Bone marrow (tissue), 2 donors: ENCODE measurements at regions not wholly inside any gene's neighbourhood (a gene's known extent, or its start where the extent isn't known, plus 50 kb on each side); places are given as distances from the start of the nearest gene placed in this dataset.
"Not testable (repeated sequence)": the region's sequence is repeated elsewhere in the genome, so short reads cannot be mapped to it uniquely, and the experiment has no call there.

Experiments used
- DNase-seq, 2 donors: peaks; one replicate each; lab custom pipeline; 2025; lab: John Stamatoyannopoulos, UW

DNA sequence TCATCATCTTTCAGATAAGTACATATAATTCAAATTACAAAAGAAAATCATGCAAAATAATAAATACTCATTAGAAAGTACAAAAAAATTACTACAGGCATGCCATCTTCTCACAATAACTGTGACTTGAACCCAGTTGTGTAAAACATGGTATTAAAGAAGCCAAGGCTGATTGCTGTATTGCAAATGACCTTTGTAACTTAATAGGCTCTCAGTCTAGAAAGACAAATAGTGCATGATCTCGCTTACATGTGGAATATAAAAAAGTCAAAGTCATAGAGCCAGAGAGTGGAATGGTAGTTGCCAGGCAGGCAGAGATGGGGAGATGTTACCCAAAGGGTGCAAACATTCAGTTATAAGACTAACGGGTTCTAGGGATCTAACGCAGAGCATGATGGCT, 626.1 kb downstream of the COL12A1 start:
- DNase-seq: no peak

DNA sequence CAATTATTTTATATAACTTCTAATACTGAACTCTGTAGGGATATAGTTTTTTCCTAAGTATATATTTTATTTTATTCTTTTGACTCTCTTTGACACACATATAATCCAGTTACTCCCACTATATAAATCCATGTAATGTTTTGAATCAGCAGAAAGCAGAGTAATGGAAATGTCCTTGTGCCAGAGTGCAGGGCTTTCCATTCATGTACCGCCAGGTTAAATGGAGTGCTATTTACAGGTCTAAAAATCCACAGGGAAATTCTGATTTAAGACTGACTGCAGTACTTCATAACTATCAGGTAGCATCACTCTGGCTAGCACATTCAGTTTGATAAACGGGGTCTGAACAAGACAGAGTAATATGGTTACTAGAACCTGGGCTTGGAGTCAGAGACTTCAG, 626.8 kb downstream of the COL12A1 start:
- no peak for DNase-seq

DNA sequence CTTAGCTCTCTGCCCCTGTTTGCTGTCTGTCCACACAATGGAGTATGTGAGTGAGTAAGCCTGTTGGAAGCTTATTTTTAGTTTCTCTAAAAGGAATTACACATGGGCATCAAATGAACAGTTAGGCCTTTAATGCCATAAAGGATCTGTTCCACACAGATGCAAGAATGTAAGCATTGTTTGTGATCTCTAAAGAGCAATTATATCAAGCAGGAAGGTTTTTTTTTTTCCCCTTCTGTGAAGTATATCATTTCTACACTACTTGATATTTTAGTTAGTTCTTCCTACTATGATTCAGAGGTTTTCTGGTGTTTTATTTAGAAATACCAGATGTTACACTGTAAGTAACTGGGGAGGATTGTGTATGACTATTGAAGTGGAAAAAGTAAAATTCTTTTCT, 627.5 kb downstream of the COL12A1 start:
- no peak for DNase-seq

DNA sequence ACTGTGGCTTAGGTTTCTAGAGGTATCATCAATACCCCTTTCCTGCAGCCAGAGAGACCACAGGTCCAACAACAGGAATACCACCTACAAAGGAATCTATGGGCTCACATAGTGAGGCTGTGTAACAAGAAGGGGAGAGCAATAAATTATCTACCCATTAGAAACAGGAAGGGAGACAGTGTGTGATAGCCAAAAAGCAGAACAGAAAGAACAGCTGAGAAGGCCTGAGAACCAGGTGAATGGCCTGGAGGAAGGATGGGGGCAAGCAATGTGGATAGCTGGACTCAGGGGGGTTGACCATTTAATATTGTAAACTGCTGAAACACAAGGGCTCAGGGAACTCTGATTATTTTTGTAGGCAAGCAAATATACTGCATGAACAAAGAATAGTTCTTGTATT, 628.2 kb downstream of the COL12A1 start:
- DNase-seq: no peak

DNA sequence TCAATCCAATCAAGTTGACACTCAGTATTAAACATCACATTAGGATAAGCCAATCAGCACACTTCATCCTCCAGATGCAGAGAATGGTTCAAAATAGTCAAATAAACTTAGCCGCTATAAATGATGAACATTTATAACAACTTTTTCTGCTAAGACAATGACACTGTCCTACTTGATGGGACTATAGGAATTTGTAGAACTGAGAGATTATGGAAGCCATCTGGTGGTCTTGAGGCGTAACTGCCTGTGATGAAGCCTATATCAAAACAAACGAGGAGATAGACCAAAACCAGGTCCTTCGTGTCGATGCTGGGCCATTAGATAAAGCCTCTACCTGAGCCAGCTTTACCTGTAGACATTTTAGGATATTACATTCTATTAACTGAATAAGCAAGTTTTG, 631.1 kb downstream of the COL12A1 start:
- no peak for DNase-seq

DNA sequence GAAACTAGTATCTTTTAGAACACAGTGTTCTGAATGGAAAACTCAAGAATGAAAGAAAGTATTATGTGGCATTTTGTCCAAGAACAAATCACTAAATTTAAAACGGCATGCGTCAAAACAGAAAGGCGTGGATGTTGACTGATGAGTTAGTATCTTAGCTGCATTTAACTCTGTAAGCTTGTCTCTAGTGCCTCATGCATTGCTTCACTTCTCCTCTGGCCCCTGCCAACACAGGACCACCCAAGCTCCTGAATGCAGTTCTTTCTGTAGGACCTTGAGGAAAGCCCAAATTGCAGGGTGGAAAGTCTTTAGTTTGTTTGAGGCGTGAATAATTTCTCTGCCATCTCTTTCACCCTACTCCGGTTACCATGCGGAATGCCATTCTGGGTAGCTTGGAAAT, 632.2 kb downstream of the COL12A1 start:
- no peak for DNase-seq

DNA sequence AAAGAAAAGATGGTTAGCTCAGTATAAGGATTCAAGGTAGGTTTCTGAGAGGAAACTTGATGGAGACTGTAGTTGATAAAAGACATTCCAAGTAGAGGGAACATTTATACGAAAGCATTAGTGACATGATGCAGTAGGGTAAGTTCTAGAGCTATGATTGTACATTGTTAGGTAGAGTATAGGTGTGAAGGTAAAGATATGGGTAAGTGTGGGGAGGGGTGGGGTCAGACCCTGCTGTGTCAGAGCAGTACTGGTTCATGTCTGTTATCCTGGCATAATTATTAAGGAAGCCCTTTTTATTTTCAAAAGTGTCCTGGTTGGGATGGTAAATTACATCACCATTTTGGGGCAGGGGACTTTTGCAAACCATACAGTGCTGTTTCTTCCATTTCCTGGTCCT, 635.8 kb downstream of the COL12A1 start:
- no peak for DNase-seq

DNA sequence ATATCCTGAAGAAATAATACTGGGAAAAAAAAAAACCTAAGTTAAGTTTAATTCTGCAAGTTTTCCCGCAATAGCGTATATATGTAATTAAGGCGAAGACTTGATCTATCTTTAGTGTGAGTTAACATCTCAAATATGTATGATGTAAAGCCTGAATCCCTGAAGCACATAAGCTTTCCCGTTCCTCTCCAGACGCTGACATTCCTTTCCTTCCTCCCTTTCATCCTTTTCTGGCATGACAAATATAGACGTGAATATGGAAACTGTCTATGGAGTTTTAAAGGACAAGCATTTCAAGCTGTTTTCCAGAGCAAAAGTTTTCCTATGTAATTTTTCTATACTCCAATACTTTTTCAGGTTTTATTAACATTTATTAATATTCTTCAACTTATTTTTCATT, 637.0 kb downstream of the COL12A1 start:
- DNase-seq: no peak

DNA sequence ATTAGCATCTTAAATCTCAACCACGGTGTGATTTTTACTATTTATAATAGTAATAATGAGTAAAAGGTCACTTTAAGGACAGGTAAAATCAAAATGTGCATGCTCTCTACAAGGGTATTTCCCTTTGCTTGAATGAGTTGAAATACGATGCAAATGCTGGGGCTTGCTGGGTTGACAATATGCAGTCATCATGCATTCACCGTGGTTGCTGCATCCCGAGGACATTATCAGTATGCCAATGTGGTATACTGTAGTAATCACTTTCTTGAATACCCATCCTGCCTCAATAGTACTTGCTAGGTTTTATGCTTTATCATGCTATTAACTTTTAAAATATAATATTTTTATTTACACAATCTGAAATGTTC, 637.9 kb downstream of the COL12A1 start:
- DNase-seq: not testable (repeated sequence)

DNA sequence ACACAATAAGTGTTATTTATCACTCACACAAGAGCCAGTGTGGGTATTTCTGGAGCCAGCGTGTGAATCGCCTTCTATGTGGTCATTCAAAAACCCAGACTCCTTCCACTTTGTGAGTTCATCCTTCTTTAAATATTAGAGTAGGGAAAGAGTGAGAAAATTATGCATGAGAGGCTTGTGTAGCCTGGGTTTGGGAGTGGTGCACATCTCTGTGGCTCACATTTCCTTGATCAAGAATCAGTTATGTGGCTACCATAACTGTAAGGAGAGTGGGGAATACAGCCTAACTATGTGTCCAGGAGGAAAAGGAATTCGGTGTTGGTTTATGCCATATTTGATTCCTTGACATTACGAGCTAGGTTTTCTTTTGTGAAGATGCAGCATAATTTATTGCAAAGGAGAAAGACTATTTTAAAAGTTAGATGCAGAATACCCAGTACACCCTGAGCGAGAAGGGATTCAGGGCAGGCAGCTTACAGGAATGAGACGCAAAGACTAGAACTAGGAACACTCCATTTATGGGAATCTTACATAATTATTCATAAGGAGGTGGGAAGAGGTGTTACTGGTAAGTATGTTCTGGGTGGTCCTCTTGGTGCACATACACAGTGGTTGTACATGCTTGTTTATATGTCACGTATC, 638.5 kb downstream of the COL12A1 start:
- DNase-seq: no peak

DNA sequence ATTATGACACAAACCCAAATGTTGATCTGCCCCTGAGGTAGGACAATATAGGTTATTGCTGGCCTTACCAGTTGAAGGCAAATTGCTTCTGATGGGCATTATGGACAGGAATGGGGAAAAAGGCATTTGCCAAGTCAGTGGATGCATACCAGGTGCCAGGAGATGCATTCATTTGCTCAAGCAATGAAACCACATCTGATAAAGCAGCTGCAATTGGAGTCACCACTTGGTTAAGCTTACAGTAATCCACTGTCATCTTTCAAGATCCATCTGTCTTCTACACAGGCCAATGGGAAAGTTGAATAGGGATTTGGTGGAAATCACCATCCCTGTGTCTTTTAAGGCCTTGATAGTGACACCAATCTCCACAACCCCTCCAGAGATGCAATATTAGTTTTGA, 648.6 kb downstream of the COL12A1 start:
- no peak for DNase-seq

DNA sequence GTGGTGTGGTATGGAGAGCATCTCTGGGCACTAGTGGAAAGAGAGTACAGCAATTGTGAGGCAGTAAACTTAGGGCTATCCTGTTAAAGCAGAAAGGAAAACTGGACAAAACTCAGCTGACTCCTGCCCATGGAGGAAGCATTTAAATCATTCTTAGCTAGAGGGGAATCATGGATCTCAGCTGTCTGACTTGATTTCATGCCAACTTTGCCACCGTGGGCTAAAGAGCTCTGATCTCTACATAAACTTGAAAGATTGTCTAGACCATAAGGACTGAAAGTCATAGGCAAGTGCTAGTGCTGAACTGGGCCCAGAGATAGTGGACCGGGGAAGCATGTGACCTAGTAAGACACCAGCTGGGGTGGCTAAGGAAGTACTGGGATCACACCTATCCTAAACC, 651.8 kb downstream of the COL12A1 start:
- DNase-seq: no peak

DNA sequence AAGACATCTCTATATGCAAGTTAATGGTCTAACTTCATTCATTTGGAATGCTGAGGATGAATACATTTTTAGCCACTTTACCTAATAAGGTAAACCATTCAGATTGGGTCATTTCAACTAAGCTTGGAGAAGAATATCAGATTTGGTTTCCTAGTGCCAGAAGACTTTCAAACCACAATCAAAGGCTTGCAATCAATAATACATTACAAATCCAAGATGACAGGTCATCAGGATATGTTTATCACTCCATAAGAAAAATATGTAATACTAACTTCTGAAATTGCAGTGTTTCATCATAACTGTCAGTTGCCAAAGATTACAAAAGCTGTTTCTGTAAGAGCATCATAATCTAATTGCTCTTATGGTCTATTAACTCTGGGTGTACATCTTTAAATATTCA, 654.0 kb downstream of the COL12A1 start:
- DNase-seq: no peak

DNA sequence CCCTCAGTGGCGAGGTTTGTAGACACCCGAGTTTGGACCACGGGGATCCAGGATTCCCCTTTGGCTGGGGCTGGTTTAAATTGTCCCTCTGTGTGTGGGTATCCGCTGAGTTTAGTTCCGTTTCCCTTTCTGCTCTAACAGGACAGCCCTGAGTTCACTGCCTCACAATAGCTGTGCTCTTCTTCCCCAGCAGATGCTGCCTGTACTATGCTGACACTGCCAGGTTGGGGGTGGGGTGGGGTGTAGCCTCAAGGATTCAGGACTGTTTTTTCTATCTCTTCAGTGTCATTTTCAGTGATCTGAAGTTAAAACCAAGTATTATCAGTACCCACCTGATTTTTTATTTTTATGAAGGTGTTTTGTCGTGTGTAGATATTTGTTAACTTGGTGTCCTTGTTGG, 655.0 kb downstream of the COL12A1 start:
- no peak for DNase-seq

DNA sequence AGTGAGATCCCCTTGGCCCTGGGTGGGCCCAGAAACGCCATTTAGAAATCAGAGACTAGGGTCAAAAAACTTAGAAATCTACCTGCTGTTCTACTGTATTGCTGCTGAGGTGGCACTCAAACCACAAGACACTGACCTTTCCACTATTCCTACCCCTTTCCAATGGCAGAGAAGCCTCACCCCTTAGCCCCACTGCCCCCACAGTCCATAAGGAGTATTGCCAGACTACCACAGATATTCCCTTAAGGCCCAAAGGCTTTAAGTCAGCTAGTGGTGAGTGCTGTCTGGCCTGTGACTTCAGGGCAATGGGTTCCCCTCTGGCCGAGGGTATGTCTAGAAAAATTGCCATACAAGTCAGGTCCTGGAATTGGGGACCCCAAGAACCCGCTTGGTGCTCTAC, 656.1 kb downstream of the COL12A1 start:
- DNase-seq: no peak

DNA sequence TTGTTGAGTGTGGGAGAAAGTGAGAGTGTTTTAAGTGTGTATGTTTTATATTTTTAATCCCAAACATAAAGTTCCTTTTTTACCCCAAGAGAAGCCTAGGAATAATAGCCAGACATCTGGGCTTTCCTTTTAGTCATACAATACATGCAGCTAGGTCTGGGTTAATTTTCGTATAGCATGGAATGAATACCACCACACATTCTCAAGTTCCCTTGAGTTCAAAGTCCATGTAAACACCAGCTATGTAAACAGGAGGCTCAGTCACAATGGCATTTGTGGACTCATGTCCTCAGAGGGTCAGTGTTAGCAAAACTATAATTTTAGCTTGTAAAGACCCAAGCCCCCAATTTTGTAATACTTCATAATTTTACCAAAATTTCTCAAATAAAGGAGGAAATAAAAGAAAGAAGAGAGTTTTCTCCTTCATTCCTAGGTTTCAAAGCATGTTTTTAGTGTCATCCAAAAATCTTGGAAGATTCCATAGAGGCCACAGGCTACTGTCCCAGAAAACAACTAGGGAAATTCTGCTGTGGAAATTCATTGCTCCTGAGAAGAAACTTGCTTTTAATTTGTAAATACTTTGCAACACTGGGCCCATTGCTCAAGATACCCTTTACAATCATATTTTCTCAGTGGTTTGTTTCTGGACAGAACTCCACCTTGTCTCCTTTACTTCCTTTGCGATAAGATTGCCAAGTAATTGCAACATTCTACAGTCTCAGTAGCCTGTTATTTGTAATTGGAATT, 671.2 kb downstream of the COL12A1 start:
- no peak for DNase-seq

DNA sequence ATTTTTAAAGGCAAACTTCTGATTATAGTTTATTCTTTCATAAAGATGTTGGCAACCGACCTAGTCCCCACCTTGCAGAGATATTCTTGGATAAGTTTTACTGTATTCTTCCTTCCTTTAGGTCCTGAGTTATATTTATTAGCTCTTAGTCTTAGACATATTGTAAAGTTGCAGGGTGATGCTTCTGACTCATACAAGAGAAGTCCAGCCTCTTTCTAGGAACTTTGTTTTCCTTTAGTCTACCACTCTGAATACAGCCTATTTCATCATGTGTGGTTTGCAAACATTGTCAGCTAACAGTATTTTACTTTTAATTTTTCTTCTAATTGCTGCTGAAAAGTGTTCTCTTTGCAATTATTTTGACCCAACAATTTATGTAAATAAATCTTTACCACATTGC, 686.7 kb downstream of the COL12A1 start:
- DNase-seq: no peak

DNA sequence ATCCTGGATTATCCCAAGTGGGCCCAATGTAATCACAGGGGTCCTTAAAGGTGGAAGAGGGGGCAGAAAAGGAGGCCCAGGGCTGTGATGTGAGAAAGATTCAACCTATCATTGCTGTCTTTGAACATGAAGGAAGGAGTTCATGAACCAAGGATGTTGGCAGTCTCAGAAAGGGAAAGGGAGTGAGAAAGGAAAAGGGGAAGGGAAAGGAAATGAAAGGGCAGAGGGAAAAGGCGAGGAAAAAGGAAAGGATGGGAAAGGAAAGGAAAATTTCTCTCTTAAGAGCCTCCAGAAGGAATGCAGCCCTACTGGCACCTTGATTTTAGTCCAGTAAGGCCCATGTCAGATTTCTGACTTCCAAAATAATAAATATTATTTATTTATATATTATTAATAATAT, 687.8 kb downstream of the COL12A1 start:
- DNase-seq: no peak

DNA sequence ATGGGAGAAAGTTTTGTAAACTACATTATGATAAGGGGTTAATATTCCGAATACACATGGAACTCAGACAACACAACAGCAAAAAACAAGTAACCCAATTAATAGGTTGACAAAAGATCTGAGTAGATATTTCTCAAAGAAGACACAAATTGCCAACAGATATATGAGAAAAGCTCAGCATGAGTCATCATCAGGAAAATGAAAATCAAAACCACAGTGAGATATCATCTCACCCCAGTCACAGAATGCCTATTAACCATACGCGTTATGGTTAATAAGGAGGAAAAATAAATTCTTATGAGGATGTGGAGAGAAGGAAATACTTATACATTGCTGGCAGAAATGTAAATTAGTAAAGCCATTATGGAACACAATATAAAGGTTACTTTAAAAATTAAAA, 695.0 kb downstream of the COL12A1 start:
- no peak for DNase-seq

DNA sequence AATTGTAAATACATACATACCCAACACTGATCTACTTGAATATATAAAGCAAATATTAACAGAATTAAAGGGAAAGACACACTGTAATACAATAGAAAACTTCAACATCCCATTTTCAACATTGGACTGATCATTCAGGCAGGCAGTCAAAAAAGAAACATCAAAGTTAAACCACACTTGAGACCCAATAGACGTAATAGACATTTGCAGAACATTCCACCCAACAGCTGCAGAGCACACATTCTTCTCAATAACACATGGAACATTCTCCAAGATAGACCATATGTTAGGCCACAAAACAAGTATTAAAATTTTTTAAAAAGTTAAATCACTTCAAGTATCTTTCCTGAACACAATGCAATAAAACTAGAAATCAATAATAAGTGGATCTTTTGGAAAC, 698.2 kb downstream of the COL12A1 start:
- no peak for DNase-seq

DNA sequence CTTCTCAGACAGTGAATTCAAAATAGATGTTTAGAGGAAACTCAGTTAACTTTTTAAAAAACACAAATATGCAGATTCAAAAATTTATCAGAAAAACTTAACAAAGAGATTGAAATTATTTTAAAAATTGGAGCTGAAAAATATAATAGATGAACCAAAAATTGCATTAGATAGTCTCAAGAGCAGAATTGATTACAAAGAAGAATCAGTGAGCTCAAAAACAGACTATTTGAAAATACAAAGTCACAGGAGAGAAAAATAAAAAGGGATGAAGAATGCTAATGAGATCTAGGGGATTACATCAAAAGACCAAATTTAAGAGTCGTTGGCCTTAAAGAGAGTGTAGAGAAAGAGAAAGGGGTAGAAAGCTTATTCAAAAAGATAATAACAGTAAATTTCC, 700.5 kb downstream of the COL12A1 start:
- DNase-seq: no peak

DNA sequence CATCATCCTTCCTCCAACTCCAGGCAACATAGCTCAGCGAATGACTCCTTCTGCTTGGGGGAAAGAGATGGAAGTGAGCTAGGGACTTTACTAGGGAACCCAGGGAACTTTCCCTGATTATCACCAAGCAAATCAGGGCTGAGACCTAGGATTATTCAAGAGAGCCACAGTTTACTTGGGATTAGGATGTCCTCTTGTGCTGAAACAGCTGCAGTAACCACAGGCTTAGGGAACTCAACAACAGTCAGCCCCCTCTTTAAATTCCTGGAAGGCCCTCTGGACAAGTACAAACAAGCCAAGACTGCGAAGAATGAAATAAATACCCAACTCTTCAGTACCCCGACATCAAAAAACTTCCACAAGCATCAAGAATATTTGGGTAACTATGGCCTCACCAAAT, 700.9 kb downstream of the COL12A1 start:
- no peak for DNase-seq

DNA sequence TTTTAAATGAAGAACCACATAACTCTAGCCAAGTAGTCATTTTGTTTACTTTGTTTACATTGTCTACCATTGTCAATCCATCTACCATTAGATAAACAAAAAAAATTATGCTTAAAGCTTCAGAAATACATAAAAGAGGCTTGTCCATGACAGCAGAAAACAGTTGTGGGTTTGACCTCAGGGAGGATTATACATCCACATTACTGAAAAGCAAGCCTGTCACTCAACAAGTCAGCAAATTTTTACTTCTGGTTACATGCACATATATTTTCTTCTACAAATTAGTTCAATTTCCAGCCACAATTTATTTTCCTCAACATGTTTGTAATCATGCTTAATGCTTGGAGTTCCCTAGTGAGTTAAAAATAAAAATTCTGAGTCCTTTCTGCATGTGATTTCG, 713.3 kb downstream of the COL12A1 start:
- no peak for DNase-seq

DNA sequence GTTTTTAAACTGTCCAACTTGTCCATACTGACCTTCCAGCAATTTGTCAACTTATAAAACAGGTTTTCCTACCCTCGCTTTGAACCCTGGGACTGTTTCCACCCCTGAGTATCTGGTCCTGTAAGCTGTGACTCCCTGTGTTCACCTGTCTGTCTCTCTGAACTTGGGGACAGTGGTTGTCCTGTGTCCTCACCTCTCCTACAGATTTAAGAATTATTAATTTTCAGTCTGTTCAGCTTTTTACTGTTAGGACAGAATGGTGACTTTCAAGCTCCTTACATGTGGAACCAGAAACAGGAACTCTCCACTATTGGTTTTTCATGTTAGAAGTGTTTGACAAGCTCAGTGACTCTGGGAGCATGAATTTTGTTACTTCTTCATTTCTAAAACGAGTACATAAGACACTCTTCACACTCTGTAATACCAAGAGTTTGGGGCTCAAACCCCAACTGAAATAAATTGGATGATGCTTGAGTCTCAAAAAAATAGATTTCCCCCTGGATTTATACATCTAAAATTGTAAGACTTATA, 713.9 kb downstream of the COL12A1 start:
- no peak for DNase-seq
